H1 (cell line): ENCODE measurements at regions not wholly inside any gene's neighbourhood (a gene's known extent, or its start where the extent isn't known, plus 50 kb on each side); places are given as distances from the start of the nearest gene placed in this dataset.

Experiments used
- CTCF ChIA-PET: fragments of 300-600 bp; sonication (Branson Sonifier 250); formaldehyde crosslinking; loops from one replicate; lab custom pipeline; 2021; ENCODE audit not compliant: partially characterized antibody; lab: Charles Lee
- POLR2A ChIA-PET: fragments of 300-600 bp; sonication (Branson Sonifier 250); formaldehyde crosslinking; loops from one replicate; lab custom pipeline; 2021; ENCODE audit warnings: inconsistent platforms; ENCODE audit not compliant: partially characterized antibody; lab: Charles Lee
- DNase-seq, 2 experiments: peaks; one replicate each; pipeline versions ENCODE4 v3.0.0 to v3.0.0-alpha.2; 2010 to 2022; ENCODE audit warnings: low spot score in 2 of 2, low read depth in 1 of 2, mixed read lengths in 1 of 2
- FAIRE-seq: peaks from 2 replicates; lab custom pipeline; 2011; peaks lifted over from hg19 to GRCh38; lab: Jason Lieb, UNC
- H2AFZ ChIP-seq: 2 replicates; pipeline ENCODE4 v1.8.1; 2012; ENCODE audit warnings: low read length, inconsistent platforms
- H2AK5ac ChIP-seq: 2 replicates; pipeline ENCODE4 v1.6.1; 2013; ENCODE audit warnings: low read depth, low read length
- H2BK120ac ChIP-seq: replicated peaks from 2 replicates; pipeline ENCODE3; 2013; ENCODE audit warnings: low read depth, low read length, inconsistent platforms
- H2BK12ac ChIP-seq: 2 replicates; pipeline ENCODE4 v1.6.1; 2013; ENCODE audit warnings: low read depth, low read length
- H2BK15ac ChIP-seq: 2 replicates; pipeline ENCODE4 v1.6.1; 2013; ENCODE audit warnings: low read length
- H2BK20ac ChIP-seq: 2 replicates; pipeline ENCODE4 v1.6.1; 2013; ENCODE audit warnings: low read length
- H2BK5ac ChIP-seq: 2 replicates; pipeline ENCODE4 v1.6.1; 2013; ENCODE audit warnings: low read depth, low read length
- H3K14ac ChIP-seq: 2 replicates; pipeline ENCODE4 v1.6.1; 2013; ENCODE audit warnings: inconsistent platforms; ENCODE audit not compliant: insufficient read length
- H3K18ac ChIP-seq: 2 replicates; pipeline ENCODE4 v1.6.1; 2013; ENCODE audit warnings: low read length; ENCODE audit errors: extremely low read depth
- H3K23ac ChIP-seq: 2 replicates; pipeline ENCODE4 v1.6.1; 2013; ENCODE audit warnings: inconsistent platforms; ENCODE audit not compliant: insufficient read length
- H3K23me2 ChIP-seq: 2 replicates; pipeline ENCODE4 v1.6.1; 2013; ENCODE audit warnings: low read depth, low read length
- H3K27ac ChIP-seq: 2 replicates; pipeline ENCODE4 v1.6.1; 2011; ENCODE audit warnings: low read depth, low read length, inconsistent platforms
- H3K27me3 ChIP-seq, 4 experiments: replicated peaks in 1 of 4; 1 replicate in 1 of 4; 2 replicates in 3 of 4; pipeline versions ENCODE4 v1.6.1 to v1.8.1; 2011 to 2013; ENCODE audit warnings: low read length in 3 of 4, mild to moderate bottlenecking in 3 of 4, inconsistent platforms in 2 of 4, mixed read lengths in 2 of 4, moderate library complexity in 1 of 4; ENCODE audit not compliant: control insufficient read depth in 3 of 4, insufficient read depth in 3 of 4; ENCODE audit errors: extremely low read depth in 1 of 4
- H3K36me3 ChIP-seq, 4 experiments: 2 replicates each; pipeline versions ENCODE4 v1.6.1 to v1.8.1; 2011 to 2013; ENCODE audit warnings: mild to moderate bottlenecking in 4 of 4, low read length in 3 of 4, moderate library complexity in 2 of 4, control low read depth in 1 of 4, inconsistent platforms in 1 of 4; ENCODE audit not compliant: insufficient read depth in 4 of 4, control insufficient read depth in 2 of 4
- H3K4ac ChIP-seq: replicated peaks from 2 replicates; pipeline ENCODE3; 2013; ENCODE audit warnings: low read length, low read depth, mixed read lengths, inconsistent platforms; ENCODE audit not compliant: insufficient read length
- H3K4me1 ChIP-seq, 4 experiments: replicated peaks in 1 of 4; 1 replicate in 1 of 4; 2 replicates in 3 of 4; pipeline versions ENCODE4 v1.6.1 to v1.8.1; 2011 to 2013; ENCODE audit warnings: low read length in 3 of 4, inconsistent platforms in 2 of 4, mixed read lengths in 1 of 4; ENCODE audit not compliant: insufficient read depth in 4 of 4, control insufficient read depth in 3 of 4
- H3K4me2 ChIP-seq, 2 experiments: 2 replicates each; pipeline versions ENCODE4 v1.6.1 to v1.8.1; 2011 to 2013; ENCODE audit warnings: low read depth in 2 of 2, low read length in 2 of 2, control low read depth in 1 of 2, inconsistent platforms in 1 of 2, mild to moderate bottlenecking in 1 of 2; ENCODE audit not compliant: insufficient read depth in 1 of 2
- H3K4me3 ChIP-seq, 4 experiments: fragments of 200-600, 300-600 bp in 1 of 4; sonication (generic), shearing (Covaris generic), sonication (Bioruptor Twin) in 1 of 4; 2 replicates each; pipeline versions ENCODE4 v1.5.1 to v1.8.1; 2011 to 2016; ENCODE audit warnings: low read length in 4 of 4, low read depth in 3 of 4, control low read depth in 2 of 4, inconsistent platforms in 2 of 4, mild to moderate bottlenecking in 2 of 4, mixed read lengths in 1 of 4, moderate library complexity in 1 of 4; ENCODE audit not compliant: insufficient read depth in 2 of 4; ENCODE audit errors: extremely low read depth in 1 of 4
- H3K56ac ChIP-seq: replicated peaks from 2 replicates; pipeline ENCODE3; 2013; ENCODE audit warnings: low read depth, mild to moderate bottlenecking, mixed read lengths, low read length, inconsistent platforms; ENCODE audit not compliant: insufficient read length
- H3K79me1 ChIP-seq: 2 replicates; pipeline ENCODE4 v1.6.1; 2013; ENCODE audit warnings: low read depth, low read length, control low read depth
- H3K79me2 ChIP-seq, 2 experiments: 2 replicates each; pipeline versions ENCODE4 v1.6.1 to v1.8.1; 2012 to 2013; ENCODE audit warnings: low read length in 2 of 2, mild to moderate bottlenecking in 2 of 2, inconsistent platforms in 1 of 2; ENCODE audit not compliant: insufficient read depth in 2 of 2, control insufficient read depth in 1 of 2
- H3K9ac ChIP-seq, 4 experiments: replicated peaks in 1 of 4; 1 replicate in 1 of 4; 2 replicates in 3 of 4; pipeline versions ENCODE4 v1.6.1 to v1.8.1; 2011 to 2013; ENCODE audit warnings: low read depth in 3 of 4, low read length in 3 of 4, control low read depth in 2 of 4, mild to moderate bottlenecking in 2 of 4, moderate library complexity in 2 of 4, inconsistent platforms in 1 of 4; ENCODE audit errors: extremely low read depth in 1 of 4
- H3K9me3 ChIP-seq, 2 experiments: 2 replicates each; pipeline versions ENCODE4 v1.6.1 to v1.8.1; 2012 to 2013; ENCODE audit warnings: mild to moderate bottlenecking in 2 of 2, moderate library complexity in 2 of 2, control low read depth in 1 of 2, inconsistent platforms in 1 of 2, low read depth in 1 of 2, low read length in 1 of 2, mixed read lengths in 1 of 2; ENCODE audit not compliant: insufficient read depth in 2 of 2
- H4K20me1 ChIP-seq, 2 experiments: replicated peaks in 1 of 2; 2 replicates each; pipeline versions ENCODE3 to v1.8.1; 2011 to 2013; ENCODE audit warnings: inconsistent platforms in 2 of 2, low read length in 2 of 2, mild to moderate bottlenecking in 1 of 2; ENCODE audit not compliant: insufficient read depth in 2 of 2, control insufficient read depth in 1 of 2
- H4K5ac ChIP-seq: 2 replicates; pipeline ENCODE4 v1.6.1; 2013; ENCODE audit warnings: low read length, low read depth, mixed read lengths, inconsistent platforms; ENCODE audit not compliant: insufficient read length
- H4K8ac ChIP-seq: 2 replicates; pipeline ENCODE4 v1.8.0; 2013; ENCODE audit warnings: mild to moderate bottlenecking, moderate library complexity, low read length, inconsistent platforms; ENCODE audit not compliant: insufficient read depth; ENCODE audit errors: extremely low read depth
- H4K91ac ChIP-seq: replicated peaks from 2 replicates; pipeline ENCODE3; 2013; ENCODE audit warnings: low read length, mixed read lengths, inconsistent platforms; ENCODE audit not compliant: insufficient read length
- CBX5 ChIP-seq: fragments of 300-800, 300-1000 bp; sonication (generic); IDR thresholded peaks from 2 replicates; pipeline ENCODE4 v1.7.1; 2016; ENCODE audit warnings: antibody characterized with exemption, low read length, low read depth
- CHD2 ChIP-seq: IDR thresholded peaks from 2 replicates; pipeline ENCODE4 v1.6.1; 2012; ENCODE audit warnings: low read length, improper control_type of control experiment
- EP300 ChIP-seq, 2 experiments: IDR thresholded peaks; 1 replicate in 1 of 2; 2 replicates in 1 of 2; pipeline ENCODE4 v1.6.1; 2011 to 2012; ENCODE audit warnings: low read depth in 2 of 2, low read length in 2 of 2, mild to moderate bottlenecking in 2 of 2, borderline replicate concordance in 1 of 2, inconsistent platforms in 1 of 2, moderate library complexity in 1 of 2
- JUND ChIP-seq: IDR thresholded peaks from 2 replicates; pipeline ENCODE4 v1.6.1; 2011; ENCODE audit warnings: mild to moderate bottlenecking, improper control_type of control experiment, low read length
- KDM5A ChIP-seq: fragments of 200-600 bp; IDR thresholded peaks from 2 replicates; pipeline ENCODE4 v1.7.1; 2012; ENCODE audit warnings: mild to moderate bottlenecking, low read length, inconsistent platforms, mixed read lengths
- MAX ChIP-seq: IDR thresholded peaks from 2 replicates; pipeline ENCODE4 v1.6.1; 2012; ENCODE audit warnings: inconsistent platforms
- PHF8 ChIP-seq: fragments of 200-600 bp; sonication (generic); conservative IDR thresholded peaks from 2 replicates; pipeline ENCODE4 v1.7.1; 2012; ENCODE audit warnings: low read depth, mild to moderate bottlenecking, inconsistent platforms, low read length, moderate library complexity
- POU5F1 ChIP-seq: IDR thresholded peaks from 2 replicates; pipeline ENCODE4 v1.6.1; 2011; ENCODE audit warnings: low read depth, mild to moderate bottlenecking, low read length, moderate library complexity
- RFX5 ChIP-seq: IDR thresholded peaks from 2 replicates; pipeline ENCODE4 v1.6.1; 2011; ENCODE audit warnings: low read depth, low read length, improper control_type of control experiment, borderline replicate concordance
- SAP30 ChIP-seq: fragments of 300-600 bp; sonication (generic); IDR thresholded peaks from 2 replicates; pipeline ENCODE4 v1.7.1; 2012; ENCODE audit warnings: low read length, moderate library complexity, mild to moderate bottlenecking, inconsistent platforms; ENCODE audit not compliant: insufficient read depth, insufficient replicate concordance
- SIRT6 ChIP-seq: IDR thresholded peaks from one replicate; pipeline ENCODE4 v1.7.1; 2012; ENCODE audit warnings: low read length, inconsistent platforms
- SUZ12 ChIP-seq: fragments of 200-600 bp; sonication (generic); IDR thresholded peaks from 2 replicates; pipeline ENCODE4 v1.6.1; 2012; ENCODE audit warnings: mild to moderate bottlenecking, inconsistent platforms, low read length, moderate library complexity, mixed read lengths
- WGBS, 2 experiments: shearing (Covaris generic) in 1 of 2; methylation state at CpG; one replicate each; pipeline versions ENCODE4 v1.1.6 to v1.1.7; 2013 to 2015; ENCODE audit warnings: low lambda C conversion rate in 2 of 2, mixed read lengths in 2 of 2, inconsistent platforms in 1 of 2, low coverage in 1 of 2, missing lambda C conversion rate in 1 of 2; ENCODE audit not compliant: insufficient replicate concordance in 2 of 2, insufficient coverage in 1 of 2, insufficient read length in 1 of 2; ENCODE audit errors: extremely low coverage in 1 of 2, missing lambda C conversion rate in 1 of 2; 5-methylcytosine and 5-hydroxymethylcytosine counted together

- H3K4me1 ChIP-seq = no peaks in the 10 kb centered on the region
- no peaks in the 10 kb centered on the region for H3K79me1 ChIP-seq
- no peaks in the 10 kb centered on the region for H3K79me2 ChIP-seq
- no peaks in the 10 kb centered on the region for H3K36me3 ChIP-seq
- H3K23me2 ChIP-seq = no peaks in the 10 kb centered on the region
- 90% methylated on average over 3 of the region's 3 CpGs; no CpG with 5 or more reads in 1 of the 2 experiments for WGBS, 2 experiments
- no peak overlapping the region for H3K4me3 ChIP-seq
- H3K27me3 ChIP-seq = no peaks in the 10 kb centered on the region
- H3K18ac ChIP-seq = no peak overlapping the region
- ChIA-PET CTCF (interaction anchor here (1.0 to 1.5 kb wide), 3 partner anchors 14 to 39 kb away, joined by 3 to 5 read pairs (median 4); no protein-coding TSS in a partner anchor), POLR2A (no interaction called here)
- FAIRE-seq (no peak), DNase-seq (no peak)
- H4K20me1 ChIP-seq = no peaks in the 10 kb centered on the region
- no peak overlapping the region for H4K8ac ChIP-seq
- no peak overlapping the region for H4K91ac ChIP-seq
- no peak overlapping the region for H2BK15ac ChIP-seq
- H3K14ac ChIP-seq = no peak overlapping the region
- H2BK120ac ChIP-seq = no peak overlapping the region
- no peak overlapping the region for H3K23ac ChIP-seq
- H3K27ac ChIP-seq = no peak overlapping the region
- TF ChIP-seq SIRT6 = no peak
- no peak for TF ChIP-seq SAP30
- no peak for TF ChIP-seq CBX5
- TF ChIP-seq MAX = no peak
- TF ChIP-seq POU5F1 = no peak
- TF ChIP-seq JUND = no peak
- TF ChIP-seq KDM5A = no peak
- TF ChIP-seq SUZ12 = no peak
- no peak for TF ChIP-seq EP300 (IDR thresholded peaks at IDR 0.05; ENCODE audit: borderline replicate concordance in 1 of 2, low read depth in 2 of 2, low read length in 2 of 2)
- TF ChIP-seq CHD2 = no peak
- no peak for TF ChIP-seq RFX5
- TF ChIP-seq PHF8 = no peak
- H3K56ac ChIP-seq = no peak overlapping the region
- H2BK20ac ChIP-seq = no peak overlapping the region
- no peak overlapping the region for H3K9ac ChIP-seq
- no peak overlapping the region for H3K4me2 ChIP-seq
- H2AFZ ChIP-seq = no peak overlapping the region
- no peak overlapping the region for H2AK5ac ChIP-seq
- no peaks in the 10 kb centered on the region for H3K9me3 ChIP-seq
- no peak overlapping the region for H3K4ac ChIP-seq
- no peak overlapping the region for H4K5ac ChIP-seq
- no peak overlapping the region for H2BK12ac ChIP-seq
- H2BK5ac ChIP-seq = no peak overlapping the region
Observed at GRCh38 chr3:1561427-1561826, 468.6 kb downstream of the CNTN6 start.
